ENCODE measurements at regions not wholly inside any gene's neighbourhood (a gene's known extent, or its start where the extent isn't known, plus 50 kb on each side); places are given as distances from the start of the nearest gene placed in this dataset.

DNA sequence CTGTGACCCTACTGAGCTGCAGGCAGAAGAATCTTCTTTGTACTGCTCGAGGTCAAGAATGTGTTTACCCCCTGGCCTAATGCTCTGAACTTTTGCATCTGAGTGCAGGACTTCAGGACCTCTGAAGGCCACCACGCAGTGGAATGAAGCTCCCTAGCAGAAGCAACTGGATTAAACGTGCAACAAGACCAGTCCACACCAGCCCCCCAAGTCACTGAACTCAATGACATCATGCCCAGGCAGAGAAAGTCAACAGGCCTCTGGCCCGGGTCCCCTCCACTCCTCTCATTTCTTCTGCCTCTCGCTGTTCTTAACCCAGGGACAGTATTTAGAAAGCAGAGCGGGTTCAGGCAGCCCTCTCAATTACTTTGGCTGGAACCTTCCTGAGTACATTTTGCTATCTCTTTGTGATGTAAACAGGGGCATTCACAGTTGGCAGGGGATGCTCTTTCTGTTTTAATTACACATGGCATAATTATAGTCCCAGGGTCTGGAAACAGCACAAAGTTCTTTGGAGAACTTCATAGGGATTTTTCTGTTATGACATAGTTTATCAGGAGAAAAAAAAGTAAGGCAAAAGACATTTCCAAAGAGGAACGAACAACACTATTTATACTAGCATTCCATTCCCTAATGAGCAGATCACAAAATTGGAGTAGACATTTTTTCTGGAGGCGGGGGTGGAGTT is 108.2 kb upstream of the SPATA31D4 start:
- TF ChIP-seq, protein P1, sequence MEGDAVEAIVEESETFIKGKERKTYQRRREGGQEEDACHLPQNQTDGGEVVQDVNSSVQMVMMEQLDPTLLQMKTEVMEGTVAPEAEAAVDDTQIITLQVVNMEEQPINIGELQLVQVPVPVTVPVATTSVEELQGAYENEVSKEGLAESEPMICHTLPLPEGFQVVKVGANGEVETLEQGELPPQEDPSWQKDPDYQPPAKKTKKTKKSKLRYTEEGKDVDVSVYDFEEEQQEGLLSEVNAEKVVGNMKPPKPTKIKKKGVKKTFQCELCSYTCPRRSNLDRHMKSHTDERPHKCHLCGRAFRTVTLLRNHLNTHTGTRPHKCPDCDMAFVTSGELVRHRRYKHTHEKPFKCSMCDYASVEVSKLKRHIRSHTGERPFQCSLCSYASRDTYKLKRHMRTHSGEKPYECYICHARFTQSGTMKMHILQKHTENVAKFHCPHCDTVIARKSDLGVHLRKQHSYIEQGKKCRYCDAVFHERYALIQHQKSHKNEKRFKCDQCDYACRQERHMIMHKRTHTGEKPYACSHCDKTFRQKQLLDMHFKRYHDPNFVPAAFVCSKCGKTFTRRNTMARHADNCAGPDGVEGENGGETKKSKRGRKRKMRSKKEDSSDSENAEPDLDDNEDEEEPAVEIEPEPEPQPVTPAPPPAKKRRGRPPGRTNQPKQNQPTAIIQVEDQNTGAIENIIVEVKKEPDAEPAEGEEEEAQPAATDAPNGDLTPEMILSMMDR (conservative IDR thresholded peaks at IDR 0.05; ENCODE audit: low read depth, low read length), result no peak
- no peak for TF ChIP-seq EZH2 (IDR thresholded peaks at IDR 0.05; ENCODE audit: borderline replicate concordance, low read depth, low read length, poor library complexity, severe bottlenecking)
